ENCODE measurements at regions not wholly inside any gene's neighbourhood (a gene's known extent, or its start where the extent isn't known, plus 50 kb on each side); places are given as distances from the start of the nearest gene placed in this dataset.

GRCh38 chr13:103598671-103599070, 532.5 kb upstream of the SLC10A2 start:
- H3F3A ChIP-seq (ENCODE audit: control insufficient read depth, insufficient read depth): no peaks in the 10 kb centered on the region
- no peak for TF ChIP-seq CTCF (IDR thresholded peaks at IDR 0.05; ENCODE audit: low read depth, low read length, poor library complexity, severe bottlenecking)
- no peak for TF ChIP-seq EZH2phosphoT487 (IDR thresholded peaks at IDR 0.05; ENCODE audit: borderline replicate concordance, low read length)
- no peak overlapping the region for H3K4me2 ChIP-seq (ENCODE audit: low read length)
- no peaks in the 10 kb centered on the region for H3K4me1 ChIP-seq (ENCODE audit: control insufficient read depth, low read length)
- H3K4me3 ChIP-seq (ENCODE audit: low read length): no peak overlapping the region
- H3K9me3 ChIP-seq (ENCODE audit: control insufficient read depth, insufficient read depth, low read length): no peaks in the 10 kb centered on the region
- no peaks in the 10 kb centered on the region for H3K27me3 ChIP-seq (ENCODE audit: control insufficient read depth, low read length)
- no peaks in the 10 kb centered on the region for H4K20me1 ChIP-seq (ENCODE audit: control insufficient read depth, insufficient read depth, low read depth, low read length)
- no peaks in the 10 kb centered on the region for H3K9me2 ChIP-seq (replicated peaks; ENCODE audit: control insufficient read depth, low read length)
- no peak overlapping the region for H3K27ac ChIP-seq (ENCODE audit: low read depth, low read length)
- no peaks in the 10 kb centered on the region for H3K79me2 ChIP-seq (ENCODE audit: control insufficient read depth, low read length)
- no peaks in the 10 kb centered on the region for H3K36me3 ChIP-seq (ENCODE audit: control insufficient read depth, low read length)

- TF ChIP-seq EZH2phosphoT487 (IDR thresholded peaks at IDR 0.05; ENCODE audit: borderline replicate concordance, low read length) (no peak), CTCF (IDR thresholded peaks at IDR 0.05; ENCODE audit: low read depth, low read length, poor library complexity, severe bottlenecking) (no peak)
- Histone ChIP-seq H3K4me1 (ENCODE audit: control insufficient read depth, low read length) (no peaks in the 10 kb centered on the region; the same call in 1 of the 2 replicates), H3K79me2 (ENCODE audit: control insufficient read depth, low read length) (no peaks in the 10 kb centered on the region), H3K4me2 (ENCODE audit: low read length) (no peak overlapping the region), H3K27ac (ENCODE audit: low read depth, low read length) (no peak overlapping the region), H3K27me3 (ENCODE audit: control insufficient read depth, low read length) (no peaks in the 10 kb centered on the region), H3F3A (ENCODE audit: control insufficient read depth, insufficient read depth) (no peaks in the 10 kb centered on the region), H3K9me3 (ENCODE audit: control insufficient read depth, insufficient read depth, low read length) (peaks cover 10% of the 10 kb centered on the region; the same call in 1 of the 2 replicates), H4K20me1 (ENCODE audit: control insufficient read depth, insufficient read depth, low read depth, low read length) (no peaks in the 10 kb centered on the region), H3K36me3 (ENCODE audit: control insufficient read depth, low read length) (no peaks in the 10 kb centered on the region), H3K4me3 (ENCODE audit: low read length) (no peak overlapping the region), H3K9me2 (replicated peaks; ENCODE audit: control insufficient read depth, low read length) (no peaks in the 10 kb centered on the region)
These were observed 507.2 kb upstream of the SLC10A2 start for GRCh38 chr13:103573446-103573845.

GRCh38 chr13:103568314-103568713, 502.1 kb upstream of the SLC10A2 start:
- no peaks in the 10 kb centered on the region for H3F3A ChIP-seq (ENCODE audit: control insufficient read depth, insufficient read depth)
- H3K79me2 ChIP-seq (ENCODE audit: control insufficient read depth, low read length): no peaks in the 10 kb centered on the region
- no peaks in the 10 kb centered on the region for H3K36me3 ChIP-seq (ENCODE audit: control insufficient read depth, low read length)
- H3K9me3 ChIP-seq (ENCODE audit: control insufficient read depth, insufficient read depth, low read length): peaks cover 5% of the 10 kb centered on the region; the same call in 1 of the 2 replicates
- no peaks in the 10 kb centered on the region for H4K20me1 ChIP-seq (ENCODE audit: control insufficient read depth, insufficient read depth, low read depth, low read length)
- TF ChIP-seq CTCF (IDR thresholded peaks at IDR 0.05; ENCODE audit: low read depth, low read length, poor library complexity, severe bottlenecking): no peak
- no peak for TF ChIP-seq EZH2phosphoT487 (IDR thresholded peaks at IDR 0.05; ENCODE audit: borderline replicate concordance, low read length)
- no peaks in the 10 kb centered on the region for H3K9me2 ChIP-seq (replicated peaks; ENCODE audit: control insufficient read depth, low read length)
- no peaks in the 10 kb centered on the region for H3K27me3 ChIP-seq (ENCODE audit: control insufficient read depth, low read length)
- H3K27ac ChIP-seq (ENCODE audit: low read depth, low read length): no peak overlapping the region
- no peak overlapping the region for H3K4me3 ChIP-seq (ENCODE audit: low read length)
- H3K4me1 ChIP-seq (ENCODE audit: control insufficient read depth, low read length): no peaks in the 10 kb centered on the region; the same call in 1 of the 2 replicates
- no peak overlapping the region for H3K4me2 ChIP-seq (ENCODE audit: low read length)
